ENCODE measurements at regions not wholly inside any gene's neighbourhood (a gene's known extent, or its start where the extent isn't known, plus 50 kb on each side); places are given as distances from the start of the nearest gene placed in this dataset.

GRCh38 chr5:67253911-67254310, 57.3 kb upstream of the CD180 start:
- intact Hi-C loops (cut with micrococcal nuclease; ENCODE audit: unreplicated experiment) = no loop called here

GRCh38 chr5:67249590-67249895, 52.9 kb upstream of the CD180 start:
- Histone ChIP-seq H3K9me3 (ENCODE audit: insufficient read depth, low read depth) (no peaks in the 10 kb centered on the region), H3K79me2 (ENCODE audit: low read depth) (no peaks in the 10 kb centered on the region), H3K4me3 (no peak overlapping the region), H4K20me1 (ENCODE audit: insufficient read depth) (no peaks in the 10 kb centered on the region), H3K27me3 (ENCODE audit: insufficient read depth, low read depth) (0 out of 2 replicates have a peak, but pooled peaks cover 3% of the 10 kb centered on the region), H3K4me1 (replicated peaks; ENCODE audit: insufficient read depth) (no peaks in the 10 kb centered on the region), H3K27ac (no peak overlapping the region), H3K4me2 (no peak overlapping the region), H2AFZ (no peak overlapping the region), H3K9me2 (ENCODE audit: insufficient read depth) (no peaks in the 10 kb centered on the region), H3F3A (ENCODE audit: insufficient read depth, low read depth) (no peaks in the 10 kb centered on the region), H3K36me3 (ENCODE audit: low read depth) (no peaks in the 10 kb centered on the region)
- no TSS peak for BruUV-seq (replicated peaks)
- TF ChIP-seq EZH2 (IDR thresholded peaks at IDR 0.05; ENCODE audit: low read depth) (no peak), CTCF (conservative IDR thresholded peaks at IDR 0.05) (no peak)
- POLR2A ChIA-PET (ENCODE audit: unreplicated experiment) = no interaction called here
- no peak for DNase-seq
- CTCF ChIA-PET = interaction anchor here (0.7 kb wide), 1 partner anchor 16 kb away, joined by 3 read pairs; no protein-coding TSS in a partner anchor
- intact Hi-C loops (cut with micrococcal nuclease; ENCODE audit: unreplicated experiment) = no loop called here

More at GRCh38 chr5:67253911-67254310, 57.3 kb upstream of the CD180 start:
- TF ChIP-seq CTCF (conservative IDR thresholded peaks at IDR 0.05) (no peak), EZH2 (IDR thresholded peaks at IDR 0.05; ENCODE audit: low read depth) (no peak)
- Histone ChIP-seq H3K27ac (no peak overlapping the region), H3K4me3 (no peak overlapping the region), H4K20me1 (ENCODE audit: insufficient read depth) (no peaks in the 10 kb centered on the region), H3K9me3 (ENCODE audit: insufficient read depth, low read depth) (no peaks in the 10 kb centered on the region), H3K4me1 (replicated peaks; ENCODE audit: insufficient read depth) (no peaks in the 10 kb centered on the region), H3K4me2 (no peak overlapping the region), H3K9me2 (ENCODE audit: insufficient read depth) (no peaks in the 10 kb centered on the region), H3K27me3 (ENCODE audit: insufficient read depth, low read depth) (no peaks in the 10 kb centered on the region), H2AFZ (no peak overlapping the region), H3K79me2 (ENCODE audit: low read depth) (no peaks in the 10 kb centered on the region), H3F3A (ENCODE audit: insufficient read depth, low read depth) (no peaks in the 10 kb centered on the region), H3K36me3 (ENCODE audit: low read depth) (no peaks in the 10 kb centered on the region)
- ChIA-PET CTCF (no interaction called here), POLR2A (ENCODE audit: unreplicated experiment) (no interaction called here)
- no peak for DNase-seq
- BruUV-seq (replicated peaks) = no TSS peak

GRCh38 chr5:67248703-67249589, 52.3 kb upstream of the CD180 start:
- BruUV-seq (replicated peaks) = no TSS peak
- no peaks in the 10 kb centered on the region for H3K4me1 ChIP-seq (replicated peaks; ENCODE audit: insufficient read depth)
- POLR2A ChIA-PET (ENCODE audit: unreplicated experiment) = no interaction called here
- H3K4me3 ChIP-seq = no peak overlapping the region
- intact Hi-C loops (cut with micrococcal nuclease; ENCODE audit: unreplicated experiment) = no loop called here
- no peaks in the 10 kb centered on the region for H4K20me1 ChIP-seq (ENCODE audit: insufficient read depth)
- no peaks in the 10 kb centered on the region for H3F3A ChIP-seq (ENCODE audit: insufficient read depth, low read depth)
- H3K27me3 ChIP-seq (ENCODE audit: insufficient read depth, low read depth) = 0 out of 2 replicates have a peak, but pooled peaks cover 3% of the 10 kb centered on the region
- no peaks in the 10 kb centered on the region for H3K9me2 ChIP-seq (ENCODE audit: insufficient read depth)
- H3K9me3 ChIP-seq (ENCODE audit: insufficient read depth, low read depth) = no peaks in the 10 kb centered on the region
- no peak for DNase-seq
- no peaks in the 10 kb centered on the region for H3K79me2 ChIP-seq (ENCODE audit: low read depth)
- H2AFZ ChIP-seq = no peak overlapping the region
- no peaks in the 10 kb centered on the region for H3K36me3 ChIP-seq (ENCODE audit: low read depth)
- no peak overlapping the region for H3K4me2 ChIP-seq
- H3K27ac ChIP-seq = no peak overlapping the region
- CTCF ChIA-PET = interaction anchor here (0.7 kb wide), 1 partner anchor 17 kb away, joined by 3 read pairs; no protein-coding TSS in a partner anchor
- TF ChIP-seq EZH2 (IDR thresholded peaks at IDR 0.05; ENCODE audit: low read depth) (no peak), CTCF (conservative IDR thresholded peaks at IDR 0.05) (no peak)
